ENCODE measurements at regions not wholly inside any gene's neighbourhood (a gene's known extent, or its start where the extent isn't known, plus 50 kb on each side); places are given as distances from the start of the nearest gene placed in this dataset.
"Not testable (repeated sequence)": the region's sequence is repeated elsewhere in the genome, so short reads cannot be mapped to it uniquely, and the experiment has no call there.

DNA sequence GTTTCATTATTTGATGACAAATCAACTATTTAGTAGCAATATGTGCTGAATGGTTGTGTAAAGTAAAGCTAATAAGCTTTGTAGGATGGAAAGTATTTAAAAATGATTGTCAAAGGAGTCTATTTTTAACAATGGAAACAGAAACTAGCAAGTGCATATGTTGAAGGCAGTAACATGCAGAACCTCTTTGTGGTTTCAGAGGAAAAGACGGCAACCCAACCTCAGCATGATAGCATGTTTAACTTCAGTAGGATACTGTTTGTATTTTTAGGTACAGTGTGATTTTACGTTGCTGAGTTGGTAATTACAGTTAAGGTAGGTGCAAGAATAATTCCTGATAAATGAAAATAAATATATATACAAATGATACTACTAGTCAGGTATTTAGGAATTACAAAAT is 545.4 kb downstream of the CDY1 start:
- CTCF ChIA-PET (ENCODE audit: unreplicated experiment); H3K36me3 ChIP-seq (ENCODE audit: insufficient read depth, low read length); H3K9me3 ChIP-seq (ENCODE audit: low read length); H3K9me2 ChIP-seq (ENCODE audit: insufficient read depth, low read length); BruUV-seq (replicated peaks); H2AFZ ChIP-seq (ENCODE audit: low read length); DNase-seq (ENCODE audit: low spot score); H3K4me2 ChIP-seq (ENCODE audit: low read length); POLR2A ChIA-PET; H4K20me1 ChIP-seq (ENCODE audit: insufficient read depth, low read length); H3K4me3 ChIP-seq (ENCODE audit: low read depth, low read length, poor library complexity, severe bottlenecking); H3K27ac ChIP-seq (ENCODE audit: low read depth, low read length, poor library complexity, severe bottlenecking); H3K79me2 ChIP-seq (ENCODE audit: insufficient read depth, low read depth, low read length); intact Hi-C loops (cut with micrococcal nuclease; ENCODE audit: unreplicated experiment); H3K4me1 ChIP-seq (ENCODE audit: insufficient read depth, low read length, poor library complexity, severe bottlenecking): not testable (repeated sequence)

- H3K4me1 ChIP-seq (ENCODE audit: insufficient read depth, low read length, poor library complexity, severe bottlenecking); H3K36me3 ChIP-seq (ENCODE audit: insufficient read depth, low read length); H3K4me3 ChIP-seq (ENCODE audit: low read depth, low read length, poor library complexity, severe bottlenecking); POLR2A ChIA-PET; H3K79me2 ChIP-seq (ENCODE audit: insufficient read depth, low read depth, low read length); CTCF ChIA-PET (ENCODE audit: unreplicated experiment); BruUV-seq (replicated peaks); H3K4me2 ChIP-seq (ENCODE audit: low read length); H4K20me1 ChIP-seq (ENCODE audit: insufficient read depth, low read length); H3K9me3 ChIP-seq (ENCODE audit: low read length); H2AFZ ChIP-seq (ENCODE audit: low read length); DNase-seq (ENCODE audit: low spot score); H3K27ac ChIP-seq (ENCODE audit: low read depth, low read length, poor library complexity, severe bottlenecking); H3K9me2 ChIP-seq (ENCODE audit: insufficient read depth, low read length); intact Hi-C loops (cut with micrococcal nuclease; ENCODE audit: unreplicated experiment): not testable (repeated sequence)
These were observed 557.4 kb downstream of the CDY1 start for GRCh38 chrY:26179326-26179725.

GRCh38 chrY:26224974-26225373 is 603.1 kb downstream of the CDY1 start:
- H2AFZ ChIP-seq (ENCODE audit: low read length); H4K20me1 ChIP-seq (ENCODE audit: insufficient read depth, low read length); H3K27ac ChIP-seq (ENCODE audit: low read depth, low read length, poor library complexity, severe bottlenecking); H3K9me2 ChIP-seq (ENCODE audit: insufficient read depth, low read length); H3K4me2 ChIP-seq (ENCODE audit: low read length); BruUV-seq (replicated peaks); H3K4me1 ChIP-seq (ENCODE audit: insufficient read depth, low read length, poor library complexity, severe bottlenecking); POLR2A ChIA-PET; H3K4me3 ChIP-seq (ENCODE audit: low read depth, low read length, poor library complexity, severe bottlenecking); DNase-seq (ENCODE audit: low spot score); intact Hi-C loops (cut with micrococcal nuclease; ENCODE audit: unreplicated experiment); H3K79me2 ChIP-seq (ENCODE audit: insufficient read depth, low read depth, low read length); CTCF ChIA-PET (ENCODE audit: unreplicated experiment); H3K36me3 ChIP-seq (ENCODE audit: insufficient read depth, low read length); H3K9me3 ChIP-seq (ENCODE audit: low read length): not testable (repeated sequence)

DNA sequence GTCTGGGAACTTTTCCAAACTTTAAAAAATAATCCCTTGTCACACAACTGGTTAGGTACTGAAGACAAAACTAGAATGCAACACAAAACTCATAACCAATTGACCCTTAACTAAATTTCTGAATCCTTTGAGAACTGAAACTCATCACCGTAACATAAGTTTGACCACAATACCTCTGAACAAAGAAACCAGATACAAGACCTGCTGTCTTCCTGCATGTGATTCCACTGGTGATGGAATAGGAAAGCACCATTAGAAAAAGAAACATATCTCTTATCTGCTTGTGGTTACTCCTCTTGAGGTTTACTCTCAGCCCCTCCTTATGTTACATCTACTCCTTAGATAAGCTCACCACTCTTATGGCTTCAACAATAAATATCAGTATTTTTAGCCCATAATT is 603.6 kb downstream of the CDY1 start:
- H3K79me2 ChIP-seq (ENCODE audit: insufficient read depth, low read depth, low read length): not testable (repeated sequence)

GRCh38 chrY:26240944-26241343 is 619.0 kb downstream of the CDY1 start:
- H3K9me2 ChIP-seq (ENCODE audit: insufficient read depth, low read length); DNase-seq (ENCODE audit: low spot score); H3K27ac ChIP-seq (ENCODE audit: low read depth, low read length, poor library complexity, severe bottlenecking); CTCF ChIA-PET (ENCODE audit: unreplicated experiment); H3K36me3 ChIP-seq (ENCODE audit: insufficient read depth, low read length); H3K4me2 ChIP-seq (ENCODE audit: low read length); BruUV-seq (replicated peaks); H3K4me1 ChIP-seq (ENCODE audit: insufficient read depth, low read length, poor library complexity, severe bottlenecking); H3K79me2 ChIP-seq (ENCODE audit: insufficient read depth, low read depth, low read length); H4K20me1 ChIP-seq (ENCODE audit: insufficient read depth, low read length); H3K9me3 ChIP-seq (ENCODE audit: low read length); H3K4me3 ChIP-seq (ENCODE audit: low read depth, low read length, poor library complexity, severe bottlenecking); POLR2A ChIA-PET; intact Hi-C loops (cut with micrococcal nuclease; ENCODE audit: unreplicated experiment); H2AFZ ChIP-seq (ENCODE audit: low read length): not testable (repeated sequence)

More for the DNA sequence above, 603.6 kb downstream of the CDY1 start:
- H3K9me2 ChIP-seq (ENCODE audit: insufficient read depth, low read length); H3K4me2 ChIP-seq (ENCODE audit: low read length); H3K27ac ChIP-seq (ENCODE audit: low read depth, low read length, poor library complexity, severe bottlenecking); POLR2A ChIA-PET; H3K36me3 ChIP-seq (ENCODE audit: insufficient read depth, low read length); H3K4me3 ChIP-seq (ENCODE audit: low read depth, low read length, poor library complexity, severe bottlenecking); H2AFZ ChIP-seq (ENCODE audit: low read length); H4K20me1 ChIP-seq (ENCODE audit: insufficient read depth, low read length); CTCF ChIA-PET (ENCODE audit: unreplicated experiment); H3K4me1 ChIP-seq (ENCODE audit: insufficient read depth, low read length, poor library complexity, severe bottlenecking); intact Hi-C loops (cut with micrococcal nuclease; ENCODE audit: unreplicated experiment); H3K9me3 ChIP-seq (ENCODE audit: low read length); DNase-seq (ENCODE audit: low spot score); BruUV-seq (replicated peaks): not testable (repeated sequence)

GRCh38 chrY:26254262-26254661 is 632.3 kb downstream of the CDY1 start:
- POLR2A ChIA-PET; H3K27ac ChIP-seq (ENCODE audit: low read depth, low read length, poor library complexity, severe bottlenecking); H3K4me2 ChIP-seq (ENCODE audit: low read length); H4K20me1 ChIP-seq (ENCODE audit: insufficient read depth, low read length); DNase-seq (ENCODE audit: low spot score); H3K4me1 ChIP-seq (ENCODE audit: insufficient read depth, low read length, poor library complexity, severe bottlenecking); H3K79me2 ChIP-seq (ENCODE audit: insufficient read depth, low read depth, low read length); H3K4me3 ChIP-seq (ENCODE audit: low read depth, low read length, poor library complexity, severe bottlenecking); H3K9me2 ChIP-seq (ENCODE audit: insufficient read depth, low read length); BruUV-seq (replicated peaks); CTCF ChIA-PET (ENCODE audit: unreplicated experiment); H3K36me3 ChIP-seq (ENCODE audit: insufficient read depth, low read length); H2AFZ ChIP-seq (ENCODE audit: low read length); intact Hi-C loops (cut with micrococcal nuclease; ENCODE audit: unreplicated experiment); H3K9me3 ChIP-seq (ENCODE audit: low read length): not testable (repeated sequence)

DNA sequence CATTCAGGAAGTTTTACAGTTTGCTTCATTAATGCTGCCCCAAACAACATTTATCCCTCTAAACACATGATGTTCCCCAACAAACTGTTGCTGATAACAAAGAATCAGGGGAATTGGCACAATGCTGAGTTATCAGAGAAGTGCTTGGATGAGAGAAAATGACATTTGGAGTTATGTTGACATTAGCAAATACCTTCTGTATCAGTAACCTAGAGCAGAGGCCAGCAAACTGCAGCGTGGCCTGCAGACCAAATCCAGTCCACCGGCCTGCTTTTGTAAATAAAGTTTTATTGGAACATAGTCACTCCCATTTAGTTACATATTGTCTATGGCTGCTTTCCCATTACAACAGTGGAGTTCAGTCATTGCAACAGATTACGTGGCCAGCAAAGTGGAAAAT is 643.5 kb downstream of the CDY1 start:
- H3K9me2 ChIP-seq (ENCODE audit: insufficient read depth, low read length); H4K20me1 ChIP-seq (ENCODE audit: insufficient read depth, low read length); H3K4me3 ChIP-seq (ENCODE audit: low read depth, low read length, poor library complexity, severe bottlenecking); CTCF ChIA-PET (ENCODE audit: unreplicated experiment); H3K36me3 ChIP-seq (ENCODE audit: insufficient read depth, low read length); H2AFZ ChIP-seq (ENCODE audit: low read length); DNase-seq (ENCODE audit: low spot score); H3K4me1 ChIP-seq (ENCODE audit: insufficient read depth, low read length, poor library complexity, severe bottlenecking); intact Hi-C loops (cut with micrococcal nuclease; ENCODE audit: unreplicated experiment); H3K27ac ChIP-seq (ENCODE audit: low read depth, low read length, poor library complexity, severe bottlenecking); H3K79me2 ChIP-seq (ENCODE audit: insufficient read depth, low read depth, low read length); H3K9me3 ChIP-seq (ENCODE audit: low read length); H3K4me2 ChIP-seq (ENCODE audit: low read length); POLR2A ChIA-PET; BruUV-seq (replicated peaks): not testable (repeated sequence)

Data from OCI-LY7 (cell line).